SH-SY5Y (cell line): ENCODE measurements at regions not wholly inside any gene's neighbourhood (a gene's known extent, or its start where the extent isn't known, plus 50 kb on each side); places are given as distances from the start of the nearest gene placed in this dataset.

ENCODE experiments used
- GATA2 ChIP-seq: IDR thresholded peaks from 2 replicates; pipeline ENCODE4 v1.6.1; 2011; ENCODE audit warnings: mild to moderate bottlenecking, low read depth, low read length
- GATA3 ChIP-seq: IDR thresholded peaks from 2 replicates; pipeline ENCODE4 v1.6.1; 2011; ENCODE audit warnings: low read depth, mild to moderate bottlenecking, low read length, moderate library complexity

- TF ChIP-seq GATA2 (no peak), GATA3 (no peak)
These were observed 966.9 kb upstream of the NR2F2 start for GRCh38 chr15:95363646-95364045.
